HG03469 (cell line): ENCODE measurements at regions not wholly inside any gene's neighbourhood (a gene's known extent, or its start where the extent isn't known, plus 50 kb on each side); places are given as distances from the start of the nearest gene placed in this dataset.
A peak's percentile ranks its signal among the peaks of the same experiment; 100 is the strongest.

Source experiments
- ATAC-seq: cut with Tn5 transposase; IDR thresholded peaks from one replicate; pipeline ENCODE4 v1.9.1; 2021; ENCODE audit warnings: mild to moderate bottlenecking, moderate library complexity, moderate number of reproducible peaks; ENCODE audit not compliant: unreplicated experiment

- no peak for ATAC-seq
These were observed 857.6 kb upstream of the ID2 start for GRCh38 chr2:7824211-7824610.

- ATAC-seq: peak; percentile 93
These were observed 856.1 kb upstream of the ID2 start for GRCh38 chr2:7825591-7826312.

GRCh38 chr2:7826656-7827055, 855.2 kb upstream of the ID2 start:
- ATAC-seq: no peak

- no peak for ATAC-seq
These were observed 852.6 kb upstream of the ID2 start for GRCh38 chr2:7829241-7829640.

GRCh38 chr2:7830616-7831015, 851.2 kb upstream of the ID2 start:
- ATAC-seq: no peak

GRCh38 chr2:7835151-7835550, 846.7 kb upstream of the ID2 start:
- ATAC-seq: no peak

- peak; percentile 94 for ATAC-seq
These were observed 845.9 kb upstream of the ID2 start for GRCh38 chr2:7835693-7836680.

- no peak for ATAC-seq
These were observed 844.6 kb upstream of the ID2 start for GRCh38 chr2:7837237-7837760.

GRCh38 chr2:7838669-7839068, 843.2 kb upstream of the ID2 start:
- no peak for ATAC-seq

- ATAC-seq: no peak
These were observed 841.0 kb upstream of the ID2 start for GRCh38 chr2:7840651-7841380.

GRCh38 chr2:7841751-7842150, 840.1 kb upstream of the ID2 start:
- ATAC-seq: no peak

GRCh38 chr2:7844414-7844965, 837.4 kb upstream of the ID2 start:
- no peak for ATAC-seq

GRCh38 chr2:7845332-7845731, 836.5 kb upstream of the ID2 start:
- ATAC-seq: no peak

- no peak for ATAC-seq
These were observed 835.2 kb upstream of the ID2 start for GRCh38 chr2:7846607-7847006.

- ATAC-seq: no peak
These were observed 834.5 kb upstream of the ID2 start for GRCh38 chr2:7847321-7847720.

- ATAC-seq: no peak
These were observed 832.8 kb upstream of the ID2 start for GRCh38 chr2:7849027-7849426.

- ATAC-seq: no peak
These were observed 832.3 kb upstream of the ID2 start for GRCh38 chr2:7849531-7849930.

- no peak for ATAC-seq
These were observed 829.3 kb upstream of the ID2 start for GRCh38 chr2:7852546-7852945.

GRCh38 chr2:7857904-7858303, 824.0 kb upstream of the ID2 start:
- ATAC-seq: no peak

GRCh38 chr2:7858624-7859023, 823.2 kb upstream of the ID2 start:
- no peak for ATAC-seq

GRCh38 chr2:7860693-7861092, 821.2 kb upstream of the ID2 start:
- no peak for ATAC-seq
